Neural cell (in vitro differentiated cells): ENCODE measurements at regions not wholly inside any gene's neighbourhood (a gene's known extent, or its start where the extent isn't known, plus 50 kb on each side); places are given as distances from the start of the nearest gene placed in this dataset.

Experiments used
- CTCF ChIP-seq: fragments of 450-650 bp; IDR thresholded peaks from 2 replicates; pipeline ENCODE4 v1.5.1; 2014; ENCODE audit warnings: antibody characterized with exemption, mild to moderate bottlenecking, moderate library complexity; ENCODE audit not compliant: poor library complexity, severe bottlenecking
- POLR2AphosphoS5 ChIP-seq: IDR thresholded peaks from 2 replicates; pipeline ENCODE4 v1.6.1; 2012
- SMC3 ChIP-seq: fragments of 450-650 bp; conservative IDR thresholded peaks from 2 replicates; pipeline ENCODE4 v1.6.1; 2014; ENCODE audit warnings: antibody characterized with exemption, mild to moderate bottlenecking, moderate library complexity; ENCODE audit not compliant: poor library complexity

GRCh38 chr6:40714576-40715564 lies 127.7 kb upstream of the LRFN2 start:
- TF ChIP-seq SMC3 (no peak), POLR2AphosphoS5 (no peak), CTCF (no peak)
